SJSA1 (cell line): ENCODE measurements at regions not wholly inside any gene's neighbourhood (a gene's known extent, or its start where the extent isn't known, plus 50 kb on each side); places are given as distances from the start of the nearest gene placed in this dataset.

Experiments
- DNase-seq, 2 experiments: peaks; one replicate each; pipeline ENCODE4 v3.0.0-alpha.2; 2015 to 2020; ENCODE audit warnings: low spot score in 2 of 2, low read depth in 1 of 2
- H3K27ac ChIP-seq: fragments of 250-450 bp; sonication (Bioruptor Pico); 2 replicates; pipeline ENCODE4 v1.5.1; 2020; ENCODE audit warnings: mild to moderate bottlenecking, moderate library complexity
- H3K27me3 ChIP-seq: fragments of 250-450 bp; sonication (Bioruptor Pico); replicated peaks from 2 replicates; pipeline ENCODE4 v1.5.1; 2020; ENCODE audit warnings: mild to moderate bottlenecking, moderate library complexity
- H3K36me3 ChIP-seq: fragments of 250-450 bp; sonication (Bioruptor Pico); 2 replicates; pipeline ENCODE4 v1.5.1; 2020; ENCODE audit warnings: mild to moderate bottlenecking
- H3K4me1 ChIP-seq: fragments of 250-450 bp; sonication (Bioruptor Pico); replicated peaks from 2 replicates; pipeline ENCODE4 v1.6.1; 2021; ENCODE audit warnings: mild to moderate bottlenecking
- H3K4me3 ChIP-seq: fragments of 250-450 bp; sonication (Bioruptor Pico); 2 replicates; pipeline ENCODE4 v1.5.1; 2020; ENCODE audit warnings: mild to moderate bottlenecking
- H3K9me3 ChIP-seq: fragments of 250-450 bp; sonication (Bioruptor Pico); replicated peaks from 2 replicates; pipeline ENCODE4 v1.5.1; 2020; ENCODE audit warnings: mild to moderate bottlenecking

DNA sequence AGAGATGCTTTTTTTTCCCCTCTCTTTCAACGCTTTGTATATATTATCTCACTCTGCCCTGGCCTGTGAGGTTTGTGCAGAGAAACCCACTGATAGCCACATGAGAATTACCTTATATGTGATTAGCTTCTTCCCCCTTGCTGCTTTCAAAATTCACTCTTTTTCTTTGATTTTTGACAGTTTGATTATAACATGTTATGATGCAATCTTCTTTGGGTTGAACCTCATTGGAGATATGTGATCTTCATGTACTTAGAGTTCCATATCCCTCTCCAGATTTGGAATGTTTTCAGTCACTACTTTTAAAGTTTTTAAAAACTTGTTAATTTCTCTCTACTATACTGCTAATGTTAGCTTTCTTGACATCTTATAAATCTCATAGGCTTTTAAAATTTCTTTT is 479.5 kb upstream of the AGA start:
- no peaks in the 10 kb centered on the region for H3K4me1 ChIP-seq
- DNase-seq = no peak
- no peaks in the 10 kb centered on the region for H3K27me3 ChIP-seq
- H3K36me3 ChIP-seq = no peaks in the 10 kb centered on the region
- no peak overlapping the region for H3K4me3 ChIP-seq
- no peak overlapping the region for H3K27ac ChIP-seq
- H3K9me3 ChIP-seq = no peaks in the 10 kb centered on the region

DNA sequence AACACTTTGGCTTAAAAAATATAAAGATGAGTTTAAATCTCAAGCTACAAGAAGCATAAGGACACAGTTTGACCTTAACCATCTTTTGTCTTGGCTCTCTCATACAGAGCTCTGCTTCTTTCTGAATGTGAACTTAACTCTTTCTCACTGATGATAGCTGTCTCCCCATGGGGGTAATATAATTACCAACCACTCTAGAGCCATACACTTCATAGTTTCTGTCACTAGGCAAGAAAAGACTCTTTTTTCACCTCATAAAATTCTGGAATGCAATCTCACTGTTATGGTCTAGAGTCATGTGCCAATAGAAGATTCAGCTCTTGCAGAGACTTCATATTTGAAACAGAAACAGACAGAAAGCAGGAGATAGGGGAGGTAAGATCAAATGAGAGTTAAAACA is 481.7 kb upstream of the AGA start:
- no peaks in the 10 kb centered on the region for H3K27me3 ChIP-seq
- DNase-seq = no peak
- no peak overlapping the region for H3K27ac ChIP-seq
- no peaks in the 10 kb centered on the region for H3K36me3 ChIP-seq
- no peaks in the 10 kb centered on the region for H3K9me3 ChIP-seq
- no peaks in the 10 kb centered on the region for H3K4me1 ChIP-seq
- H3K4me3 ChIP-seq = no peak overlapping the region

DNA sequence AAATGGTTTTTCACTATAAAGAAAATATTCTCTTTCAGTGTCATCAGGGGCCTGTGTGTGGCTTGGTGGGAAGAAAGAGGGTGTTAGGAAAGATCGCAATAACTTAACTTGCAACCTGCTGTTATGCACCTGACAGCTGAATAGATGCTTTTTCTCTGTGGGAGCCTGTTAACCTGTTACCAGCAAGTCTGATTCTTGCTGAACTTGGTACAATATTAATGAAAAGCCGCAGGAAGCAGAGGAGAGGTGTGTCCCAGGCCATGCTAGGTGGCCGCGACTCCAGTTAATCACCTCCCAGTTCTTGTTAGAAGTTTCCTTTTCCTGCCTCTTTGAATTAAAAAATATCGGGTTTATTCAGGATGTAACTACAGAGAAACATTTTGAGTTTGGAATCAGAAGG is 494.8 kb upstream of the AGA start:
- Histone ChIP-seq H3K36me3 (no peaks in the 10 kb centered on the region), H3K4me3 (no peak overlapping the region), H3K27ac (no peak overlapping the region), H3K9me3 (no peaks in the 10 kb centered on the region), H3K4me1 (no peaks in the 10 kb centered on the region), H3K27me3 (no peaks in the 10 kb centered on the region)
- DNase-seq = no peak

DNA sequence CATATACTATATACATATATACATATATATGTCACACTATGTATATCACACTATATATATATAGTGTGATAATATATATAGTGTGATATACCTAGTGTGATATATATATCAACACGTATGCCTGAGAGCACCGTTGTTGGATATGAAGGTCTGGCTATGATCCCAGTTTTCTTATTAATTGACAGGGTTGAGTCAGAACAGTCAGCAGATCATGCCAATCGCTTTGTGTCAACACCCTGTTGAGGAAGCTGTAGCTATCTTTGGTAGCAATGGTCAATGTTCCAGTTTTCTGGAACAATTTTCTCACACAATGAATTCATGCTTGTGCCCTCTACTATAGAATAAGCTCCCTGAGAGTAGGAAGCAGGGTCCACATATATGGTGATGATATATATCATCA is 496.0 kb upstream of the AGA start:
- DNase-seq = no peak
- Histone ChIP-seq H3K9me3 (no peaks in the 10 kb centered on the region), H3K27me3 (no peaks in the 10 kb centered on the region), H3K36me3 (no peaks in the 10 kb centered on the region), H3K4me3 (no peak overlapping the region), H3K27ac (no peak overlapping the region), H3K4me1 (no peaks in the 10 kb centered on the region)

DNA sequence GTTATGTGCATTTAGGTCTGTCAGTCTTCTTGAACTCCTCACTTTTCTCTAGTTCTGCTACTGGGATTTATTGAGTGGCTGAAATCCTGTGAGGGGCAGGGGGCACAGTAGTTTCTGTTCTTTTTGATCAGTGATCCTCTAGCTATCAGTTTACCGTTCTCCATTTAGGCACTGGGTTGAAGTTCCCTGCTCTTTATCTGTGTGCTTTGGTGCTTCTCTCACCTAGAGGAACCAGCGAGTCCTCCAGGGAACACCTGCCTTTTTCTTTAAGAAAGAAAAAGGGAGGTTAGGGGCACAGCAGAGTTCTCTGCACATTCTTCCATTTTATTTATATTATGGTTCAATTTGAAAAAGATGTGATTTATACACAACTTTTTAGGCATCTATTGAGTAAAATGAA is 503.0 kb upstream of the AGA start:
- Histone ChIP-seq H3K4me3 (no peak overlapping the region), H3K9me3 (no peaks in the 10 kb centered on the region), H3K36me3 (no peaks in the 10 kb centered on the region), H3K27ac (no peak overlapping the region), H3K4me1 (no peaks in the 10 kb centered on the region), H3K27me3 (no peaks in the 10 kb centered on the region)
- no peak for DNase-seq

DNA sequence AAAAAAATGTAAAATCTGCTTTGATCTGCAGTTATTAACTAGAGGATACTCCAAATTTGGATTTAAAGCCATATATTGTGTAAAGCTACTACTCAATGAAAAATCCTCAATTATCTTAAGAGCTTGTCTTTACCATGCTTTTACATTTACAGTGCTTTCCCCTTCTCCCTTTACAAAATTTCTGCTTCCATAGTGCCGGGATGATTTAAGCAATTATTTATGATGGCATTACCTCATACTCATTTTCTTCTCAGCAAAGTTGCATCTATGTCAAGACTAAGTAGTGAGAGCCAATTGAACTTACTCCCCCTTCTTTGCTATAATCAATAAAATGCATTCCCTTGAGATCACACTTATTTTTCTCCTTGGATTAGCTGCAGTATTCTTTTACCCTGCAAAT is 505.4 kb upstream of the AGA start:
- H3K4me1 ChIP-seq = no peaks in the 10 kb centered on the region
- H3K36me3 ChIP-seq = no peaks in the 10 kb centered on the region
- no peaks in the 10 kb centered on the region for H3K9me3 ChIP-seq
- no peak overlapping the region for H3K27ac ChIP-seq
- H3K4me3 ChIP-seq = no peak overlapping the region
- no peak for DNase-seq
- H3K27me3 ChIP-seq = no peaks in the 10 kb centered on the region

DNA sequence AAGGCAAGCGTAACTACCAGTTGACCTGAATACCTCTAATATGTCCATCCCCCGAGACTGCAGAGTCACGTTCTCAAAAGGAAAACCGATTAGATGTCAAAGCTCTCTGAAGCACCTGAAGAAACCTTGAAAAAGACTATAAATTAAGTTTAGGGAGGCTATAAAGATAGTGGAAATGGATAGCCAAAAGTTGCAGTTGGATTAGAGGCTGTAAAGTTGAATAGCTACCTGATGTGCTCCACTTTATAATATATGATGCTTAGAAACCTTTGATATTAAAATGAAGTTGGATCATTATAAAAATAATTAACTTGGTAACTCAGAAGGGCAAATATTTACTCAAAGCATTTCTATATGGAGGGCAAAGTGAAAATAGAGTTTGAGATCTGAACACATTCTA is 506.6 kb upstream of the AGA start:
- Histone ChIP-seq H3K9me3 (no peaks in the 10 kb centered on the region), H3K36me3 (no peaks in the 10 kb centered on the region), H3K27me3 (no peaks in the 10 kb centered on the region), H3K4me3 (no peak overlapping the region), H3K27ac (no peak overlapping the region), H3K4me1 (no peaks in the 10 kb centered on the region)
- no peak for DNase-seq

DNA sequence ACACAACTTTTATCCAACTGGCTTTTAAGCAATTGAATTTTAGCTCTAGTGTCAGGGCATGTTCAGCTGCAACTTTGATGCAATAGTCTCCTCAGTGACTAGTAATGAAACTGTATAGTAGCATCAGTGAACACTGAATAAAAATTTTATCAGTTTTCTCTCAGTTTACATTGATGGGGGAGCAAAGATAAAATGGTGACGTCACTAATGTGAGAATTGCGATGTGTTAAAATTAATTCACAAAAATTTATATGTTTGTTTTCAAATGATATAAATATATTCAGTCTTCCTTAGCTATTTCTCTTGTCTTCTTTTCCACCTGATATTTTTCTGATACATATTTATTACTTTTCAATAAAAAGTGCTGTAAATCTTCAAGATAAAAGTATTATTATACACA is 508.8 kb upstream of the AGA start:
- DNase-seq = no peak
- H3K9me3 ChIP-seq = no peaks in the 10 kb centered on the region
- no peak overlapping the region for H3K27ac ChIP-seq
- no peaks in the 10 kb centered on the region for H3K4me1 ChIP-seq
- no peaks in the 10 kb centered on the region for H3K36me3 ChIP-seq
- H3K27me3 ChIP-seq = no peaks in the 10 kb centered on the region
- no peak overlapping the region for H3K4me3 ChIP-seq

DNA sequence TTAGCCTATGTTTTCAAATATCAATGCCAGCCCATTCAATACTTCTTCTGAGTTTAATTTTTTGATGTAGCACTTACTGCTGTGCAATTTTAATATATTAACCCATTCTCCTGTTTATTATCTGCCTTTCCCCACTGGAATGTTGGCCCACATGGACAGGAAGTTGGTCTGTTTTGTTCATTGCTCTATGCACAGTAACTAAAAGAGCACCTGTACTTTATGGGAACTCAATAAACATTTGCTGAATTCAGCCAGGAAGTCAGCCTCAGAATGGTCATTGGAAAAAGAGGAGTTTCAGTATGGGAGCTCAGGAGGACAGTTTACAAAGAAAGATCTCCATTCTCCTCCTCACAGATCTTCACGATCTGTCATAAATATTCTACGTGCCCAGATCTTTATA is 510.5 kb upstream of the AGA start:
- no peaks in the 10 kb centered on the region for H3K27me3 ChIP-seq
- no peaks in the 10 kb centered on the region for H3K4me1 ChIP-seq
- H3K4me3 ChIP-seq = no peak overlapping the region
- H3K9me3 ChIP-seq = no peaks in the 10 kb centered on the region
- no peak overlapping the region for H3K27ac ChIP-seq
- DNase-seq = no peak
- H3K36me3 ChIP-seq = no peaks in the 10 kb centered on the region

DNA sequence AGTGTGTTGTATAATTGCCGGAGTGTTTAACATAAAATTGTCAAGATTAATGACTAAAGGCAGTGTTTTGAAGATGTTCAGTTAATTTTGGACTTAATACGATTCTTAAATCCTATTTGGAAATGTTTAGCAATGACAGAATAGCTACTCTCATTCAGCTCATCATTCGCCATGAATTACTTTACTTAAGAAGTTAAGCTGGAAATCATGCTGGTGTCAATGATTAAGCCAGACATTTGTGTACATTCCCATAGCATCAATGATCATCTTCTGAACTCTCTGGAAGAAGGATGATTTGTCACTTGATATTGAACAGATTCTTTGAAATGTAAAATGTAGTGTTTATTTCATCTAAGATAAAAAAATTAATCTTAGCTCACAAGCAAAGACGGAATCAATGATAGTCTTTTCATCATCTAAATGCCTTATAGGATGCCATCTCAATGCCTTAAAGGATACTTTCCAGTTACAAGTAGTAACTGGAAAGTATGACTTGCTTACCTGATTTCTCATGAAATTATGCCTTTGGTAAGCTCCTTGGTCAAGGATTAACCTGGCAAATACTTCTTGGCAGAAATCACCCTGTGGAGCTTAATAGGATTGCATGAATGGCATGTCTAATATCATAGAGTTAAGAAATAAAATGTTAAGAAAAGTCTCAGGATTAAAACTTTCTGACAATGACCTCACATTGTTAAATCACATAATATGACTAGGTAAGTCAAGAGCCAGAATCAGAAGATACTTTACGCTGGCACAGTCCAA is 515.5 kb upstream of the AGA start:
- Histone ChIP-seq H3K36me3 (no peaks in the 10 kb centered on the region), H3K27me3 (no peaks in the 10 kb centered on the region), H3K9me3 (no peaks in the 10 kb centered on the region), H3K4me1 (no peaks in the 10 kb centered on the region), H3K27ac (no peak overlapping the region), H3K4me3 (no peak overlapping the region)
- DNase-seq = no peak

DNA sequence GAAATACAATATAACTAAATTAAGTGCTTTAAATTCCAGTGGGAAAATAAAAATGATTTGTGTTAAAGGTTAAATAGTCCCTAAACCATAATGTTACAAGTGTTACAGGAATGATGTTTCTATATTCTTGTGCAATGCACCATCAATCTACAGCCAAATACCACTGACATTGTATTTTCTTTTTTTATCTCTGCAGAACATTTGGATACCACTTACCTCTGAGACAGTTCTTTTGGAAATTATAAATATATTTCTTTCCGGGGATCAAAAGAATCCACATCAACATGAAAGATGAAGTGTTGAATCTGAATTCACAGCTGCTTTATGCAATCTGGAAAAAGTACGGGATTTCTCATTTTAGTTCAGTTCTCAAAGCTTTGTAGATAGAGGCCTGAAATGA is 518.3 kb upstream of the AGA start:
- Histone ChIP-seq H3K27ac (no peak overlapping the region), H3K4me1 (no peaks in the 10 kb centered on the region), H3K9me3 (no peaks in the 10 kb centered on the region), H3K36me3 (no peaks in the 10 kb centered on the region), H3K27me3 (no peaks in the 10 kb centered on the region), H3K4me3 (no peak overlapping the region)
- no peak for DNase-seq

DNA sequence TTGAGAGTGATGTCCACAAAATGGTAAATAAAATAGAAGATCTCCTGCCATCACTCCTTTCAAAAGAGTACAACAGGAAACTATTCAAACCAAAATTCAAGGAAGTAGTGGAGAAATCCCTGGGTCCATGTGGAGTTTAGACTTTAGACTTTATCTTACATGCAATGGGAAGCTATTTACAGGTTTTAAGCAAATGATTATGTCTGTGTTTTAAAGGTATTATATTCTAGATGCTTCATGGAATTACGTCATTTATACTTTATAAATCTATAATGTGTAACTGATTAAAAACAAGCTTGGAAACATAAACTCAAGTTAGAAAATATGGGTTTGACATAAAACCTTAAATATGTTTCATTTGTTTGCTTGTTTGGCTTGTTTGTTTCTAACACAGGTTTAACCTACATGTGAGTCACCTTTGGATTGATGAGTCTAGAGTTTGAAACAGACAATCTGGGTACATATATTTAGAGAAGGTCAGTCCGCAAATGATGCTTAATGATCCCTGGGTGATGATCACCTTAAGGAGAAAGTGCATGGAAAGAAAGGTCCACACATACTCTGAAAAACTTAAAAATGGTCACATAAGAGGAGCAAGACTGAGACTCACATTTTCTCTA is 519.6 kb upstream of the AGA start:
- Histone ChIP-seq H3K4me3 (no peak overlapping the region), H3K27ac (no peak overlapping the region), H3K9me3 (no peaks in the 10 kb centered on the region), H3K36me3 (no peaks in the 10 kb centered on the region), H3K4me1 (no peaks in the 10 kb centered on the region), H3K27me3 (no peaks in the 10 kb centered on the region)
- no peak for DNase-seq

DNA sequence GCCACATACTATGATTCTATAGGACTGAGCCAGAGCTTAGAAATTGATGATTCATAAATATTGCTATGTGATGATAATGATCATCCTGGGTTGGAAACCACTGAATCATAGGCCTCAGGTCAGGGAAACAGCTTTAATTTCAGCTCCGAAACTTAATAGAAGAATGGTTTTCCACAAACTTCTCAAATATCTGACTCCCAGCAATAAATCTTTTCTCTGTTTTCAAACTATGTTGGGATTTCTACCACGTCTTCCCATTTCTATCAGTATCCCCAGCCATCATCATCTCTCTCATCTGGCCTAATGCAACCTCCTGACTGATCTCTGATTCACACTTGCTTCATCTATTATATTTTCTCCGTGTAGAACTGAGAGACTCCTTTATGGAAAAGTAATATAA is 521.8 kb upstream of the AGA start:
- DNase-seq = no peak
- H3K9me3 ChIP-seq = no peaks in the 10 kb centered on the region
- no peak overlapping the region for H3K27ac ChIP-seq
- no peaks in the 10 kb centered on the region for H3K4me1 ChIP-seq
- H3K4me3 ChIP-seq = no peak overlapping the region
- no peaks in the 10 kb centered on the region for H3K27me3 ChIP-seq
- no peaks in the 10 kb centered on the region for H3K36me3 ChIP-seq

DNA sequence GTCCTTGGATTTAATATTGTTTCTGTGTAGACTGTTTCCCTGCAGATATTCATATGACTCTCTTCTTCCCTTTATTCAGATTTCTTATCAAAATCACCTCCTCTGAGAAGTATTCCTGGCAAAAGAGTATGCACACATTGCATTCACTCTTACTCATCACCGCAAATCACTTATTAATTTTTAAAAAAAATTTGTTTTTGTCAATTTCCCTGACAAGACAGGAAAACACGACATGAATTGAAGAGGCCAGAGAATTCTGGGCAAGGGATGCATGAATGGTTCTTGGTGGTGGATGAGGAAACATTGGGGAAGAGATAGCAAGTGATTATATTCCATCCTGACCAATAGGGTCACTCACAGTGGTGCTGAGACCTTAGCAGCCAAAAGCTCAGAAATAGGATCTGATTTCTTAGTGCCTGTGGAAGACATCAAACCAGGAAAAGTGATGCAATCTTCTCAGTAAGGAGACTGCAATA is 522.5 kb upstream of the AGA start:
- no peaks in the 10 kb centered on the region for H3K27me3 ChIP-seq
- no peak overlapping the region for H3K27ac ChIP-seq
- H3K9me3 ChIP-seq = no peaks in the 10 kb centered on the region
- no peak for DNase-seq
- H3K36me3 ChIP-seq = no peaks in the 10 kb centered on the region
- no peak overlapping the region for H3K4me3 ChIP-seq
- H3K4me1 ChIP-seq = no peaks in the 10 kb centered on the region

DNA sequence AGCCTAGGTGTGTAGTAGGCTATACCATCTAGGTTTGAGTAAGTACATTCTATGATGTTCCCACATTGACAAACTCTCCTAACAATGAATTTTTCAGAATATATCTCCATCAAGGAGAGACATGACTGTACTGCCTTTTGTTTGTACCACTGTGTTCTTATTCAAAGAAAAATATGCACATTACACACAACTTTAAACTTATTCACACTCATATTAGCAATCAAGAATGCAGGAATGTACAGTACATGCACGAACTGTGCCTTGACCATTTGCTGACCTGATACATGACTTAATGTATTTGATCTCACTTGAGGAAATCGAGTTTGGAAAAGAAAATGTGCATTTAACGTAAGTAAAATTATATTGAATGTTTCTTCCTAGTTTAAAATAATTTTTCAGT is 525.1 kb upstream of the AGA start:
- H3K27me3 ChIP-seq = no peaks in the 10 kb centered on the region
- H3K27ac ChIP-seq = no peak overlapping the region
- H3K36me3 ChIP-seq = no peaks in the 10 kb centered on the region
- no peak overlapping the region for H3K4me3 ChIP-seq
- DNase-seq = no peak
- no peaks in the 10 kb centered on the region for H3K9me3 ChIP-seq
- no peaks in the 10 kb centered on the region for H3K4me1 ChIP-seq
